ENCODE measurements at regions not wholly inside any gene's neighbourhood (a gene's known extent, or its start where the extent isn't known, plus 50 kb on each side); places are given as distances from the start of the nearest gene placed in this dataset.
A peak's percentile ranks its signal among the peaks of the same experiment; 100 is the strongest.

- no peak for TF ChIP-seq CTCF (IDR thresholded peaks at IDR 0.05; ENCODE audit: insufficient read depth, low read depth, low read length, missing control alignments)
- no peak for DNase-seq (ENCODE audit: low read depth)
- H3K4me3 ChIP-seq (ENCODE audit: low read length), result no peak overlapping the region
These were observed 1088.6 kb downstream of the MAT2B start for GRCh38 chr5:164593982-164594381.

- TF ChIP-seq CTCF (IDR thresholded peaks at IDR 0.05; ENCODE audit: insufficient read depth, low read depth, low read length, missing control alignments), result peak; percentile 63
- no peak overlapping the region for H3K4me3 ChIP-seq (ENCODE audit: low read length)
- peak; percentile 43 for DNase-seq (ENCODE audit: low read depth)
These were observed 1092.0 kb downstream of the MAT2B start for GRCh38 chr5:164597293-164597900.

GRCh38 chr5:164600274-164600673 lies 1094.9 kb downstream of the MAT2B start:
- H3K4me3 ChIP-seq (ENCODE audit: low read length), result no peak overlapping the region
- TF ChIP-seq CTCF (IDR thresholded peaks at IDR 0.05; ENCODE audit: insufficient read depth, low read depth, low read length, missing control alignments), result no peak
- peak; percentile 67 for DNase-seq (ENCODE audit: low read depth)

GRCh38 chr5:164600929-164601535 lies 1095.6 kb downstream of the MAT2B start:
- no peak overlapping the region for H3K4me3 ChIP-seq (ENCODE audit: low read length)
- no peak for DNase-seq (ENCODE audit: low read depth)
- no peak for TF ChIP-seq CTCF (IDR thresholded peaks at IDR 0.05; ENCODE audit: insufficient read depth, low read depth, low read length, missing control alignments)

- H3K4me3 ChIP-seq (ENCODE audit: low read length), result no peak overlapping the region
- TF ChIP-seq CTCF (IDR thresholded peaks at IDR 0.05; ENCODE audit: insufficient read depth, low read depth, low read length, missing control alignments), result no peak
- no peak for DNase-seq (ENCODE audit: low read depth)
These were observed 1103.1 kb downstream of the MAT2B start for GRCh38 chr5:164608507-164608906.

GRCh38 chr5:164610374-164610773 lies 1105.0 kb downstream of the MAT2B start:
- no peak for TF ChIP-seq CTCF (IDR thresholded peaks at IDR 0.05; ENCODE audit: insufficient read depth, low read depth, low read length, missing control alignments)
- no peak overlapping the region for H3K4me3 ChIP-seq (ENCODE audit: low read length)
- DNase-seq (ENCODE audit: low read depth), result no peak

- H3K4me3 ChIP-seq (ENCODE audit: low read length), result no peak overlapping the region
- no peak for DNase-seq (ENCODE audit: low read depth)
- TF ChIP-seq CTCF (IDR thresholded peaks at IDR 0.05; ENCODE audit: insufficient read depth, low read depth, low read length, missing control alignments), result no peak
These were observed 1109.3 kb downstream of the MAT2B start for GRCh38 chr5:164614707-164615106.
